OCI-LY3 (cell line): ENCODE measurements at regions not wholly inside any gene's neighbourhood (a gene's known extent, or its start where the extent isn't known, plus 50 kb on each side); places are given as distances from the start of the nearest gene placed in this dataset.

Experiments used
- CTCF ChIP-seq: fragments of 200-600, 300-600 bp; sonication (generic); IDR thresholded peaks from 2 replicates; pipeline ENCODE4 v1.5.1; 2014; ENCODE audit warnings: antibody characterized with exemption, low read length, low read depth
- EZH2phosphoT487 ChIP-seq: fragments of 200-600 bp; shearing (Covaris generic); IDR thresholded peaks from 2 replicates; pipeline ENCODE4 v1.6.1; 2018; ENCODE audit warnings: antibody characterized with exemption, mixed run types, low read depth

- TF ChIP-seq CTCF (no peak), EZH2phosphoT487 (no peak)
These were observed 748.6 kb downstream of the STPG2 start for GRCh38 chr4:97394653-97395052.
